IMR-90 (cell line): ENCODE measurements at regions not wholly inside any gene's neighbourhood (a gene's known extent, or its start where the extent isn't known, plus 50 kb on each side); places are given as distances from the start of the nearest gene placed in this dataset.

ENCODE experiments used
- ATAC-seq: fragments of 200-7000 bp; cut with Tn5 transposase; 2 replicates; pipeline ENCODE4 v1.9.1; 2020; ENCODE audit warnings: low read depth, mild to moderate bottlenecking, moderate library complexity
- BruUV-seq: library from RNA; stranded (reverse); fragments of 400-500 nt; replicated peaks from 2 replicates; lab custom pipeline; 2021; lab: Mats Ljungman, UMichigan
- CTCF ChIA-PET: fragments of 300-600 bp; formaldehyde crosslinking; extraction: SDS; loops from one replicate; lab custom pipeline; 2021; ENCODE audit warnings: antibody characterized with exemption; lab: Yijun Ruan, JAX
- POLR2A ChIA-PET: fragments of 300-600 bp; sonication (Branson Sonifier 250); formaldehyde crosslinking; loops from one replicate; lab custom pipeline; 2022; ENCODE audit warnings: antibody characterized with exemption; ENCODE audit not compliant: unreplicated experiment; lab: Charles Lee
- DNase-seq: peaks from one replicate; pipeline ENCODE4 v3.0.0; 2013
- H2AFZ ChIP-seq: replicated peaks from 2 replicates; pipeline ENCODE3; 2013; ENCODE audit warnings: low read length, mild to moderate bottlenecking; ENCODE audit not compliant: poor library complexity
- H2AK5ac ChIP-seq: 2 replicates; pipeline ENCODE4 v1.6.1; 2013; ENCODE audit warnings: low read depth, low read length, inconsistent platforms
- H2AK9ac ChIP-seq: replicated peaks from 2 replicates; pipeline ENCODE3; 2013; ENCODE audit warnings: mild to moderate bottlenecking, low read depth, low read length, moderate library complexity; ENCODE audit not compliant: poor library complexity
- H2BK120ac ChIP-seq: 2 replicates; pipeline ENCODE4 v1.6.1; 2013; ENCODE audit warnings: low read depth, low read length, inconsistent platforms
- H2BK15ac ChIP-seq: 3 replicates; pipeline ENCODE4 v1.6.1; 2013; ENCODE audit warnings: low read depth, low read length, inconsistent platforms
- H2BK20ac ChIP-seq: 2 replicates; pipeline ENCODE4 v1.6.1; 2013; ENCODE audit warnings: low read depth, mild to moderate bottlenecking, inconsistent platforms, low read length, moderate library complexity
- H2BK5ac ChIP-seq: 2 replicates; pipeline ENCODE4 v1.6.1; 2013; ENCODE audit warnings: mild to moderate bottlenecking, low read depth, low read length, inconsistent platforms; ENCODE audit not compliant: poor library complexity, severe bottlenecking
- H3K14ac ChIP-seq: replicated peaks from 2 replicates; pipeline ENCODE4 v1.6.1; 2013; ENCODE audit warnings: low read depth, low read length, inconsistent platforms
- H3K18ac ChIP-seq: 2 replicates; pipeline ENCODE4 v1.6.1; 2013; ENCODE audit warnings: low read depth, low read length, control low read depth
- H3K23ac ChIP-seq: 2 replicates; pipeline ENCODE4 v1.6.1; 2013; ENCODE audit warnings: low read depth, low read length, inconsistent platforms
- H3K27ac ChIP-seq: 2 replicates; pipeline ENCODE4 v1.5.1; 2013; ENCODE audit warnings: mild to moderate bottlenecking, control low read depth, low read length; ENCODE audit not compliant: insufficient read depth
- H3K27me3 ChIP-seq: 2 replicates; pipeline ENCODE4 v1.6.1; 2013; ENCODE audit warnings: low read length; ENCODE audit not compliant: control insufficient read depth, insufficient read depth
- H3K36me3 ChIP-seq: 2 replicates; pipeline ENCODE4 v1.6.1; 2013; ENCODE audit warnings: low read length, mixed read lengths; ENCODE audit not compliant: control insufficient read depth, insufficient read depth
- H3K4ac ChIP-seq: 2 replicates; pipeline ENCODE4 v1.6.1; 2013; ENCODE audit warnings: low read depth, low read length, inconsistent platforms
- H3K4me1 ChIP-seq: 2 replicates; pipeline ENCODE4 v1.6.1; 2013; ENCODE audit warnings: low read length, mixed read lengths; ENCODE audit not compliant: control insufficient read depth, insufficient read depth
- H3K4me2 ChIP-seq: 2 replicates; pipeline ENCODE4 v1.6.1; 2013; ENCODE audit warnings: low read depth, mild to moderate bottlenecking, control low read depth, low read length, moderate library complexity
- H3K4me3 ChIP-seq: 2 replicates; pipeline ENCODE4 v1.5.1; 2013; ENCODE audit warnings: low read depth, mild to moderate bottlenecking, control low read depth, low read length, moderate library complexity; ENCODE audit not compliant: insufficient read depth
- H3K56ac ChIP-seq: 2 replicates; pipeline ENCODE4 v1.6.1; 2013; ENCODE audit warnings: low read length, inconsistent platforms; ENCODE audit not compliant: insufficient read depth; ENCODE audit errors: extremely low read depth
- H3K79me1 ChIP-seq, 2 experiments: 2 replicates each; pipeline ENCODE4 v1.6.1; 2013; ENCODE audit warnings: low read length in 2 of 2, inconsistent platforms in 1 of 2, low read depth in 1 of 2
- H3K9ac ChIP-seq: 2 replicates; pipeline ENCODE4 v1.6.1; 2013; ENCODE audit warnings: low read depth, low read length, control low read depth
- H3K9me1 ChIP-seq: 2 replicates; pipeline ENCODE4 v1.6.1; 2013; ENCODE audit warnings: low read length, inconsistent platforms; ENCODE audit not compliant: insufficient read depth
- H3K9me3 ChIP-seq: 2 replicates; pipeline ENCODE4 v1.6.1; 2013; ENCODE audit warnings: low read length; ENCODE audit not compliant: control insufficient read depth, insufficient read depth
- H4K20me1 ChIP-seq: 2 replicates; pipeline ENCODE4 v1.6.1; 2013; ENCODE audit warnings: low read length, inconsistent platforms; ENCODE audit not compliant: insufficient read depth
- H4K5ac ChIP-seq: 2 replicates; pipeline ENCODE4 v1.6.1; 2013; ENCODE audit warnings: mild to moderate bottlenecking, low read depth, low read length, control low read depth
- H4K8ac ChIP-seq, 2 experiments: 2 replicates each; pipeline ENCODE4 v1.6.1; 2013; ENCODE audit warnings: low read depth in 2 of 2, low read length in 2 of 2, control low read depth in 1 of 2, inconsistent platforms in 1 of 2
- H4K91ac ChIP-seq: 2 replicates; pipeline ENCODE4 v1.6.1; 2013; ENCODE audit warnings: low read depth, low read length, inconsistent platforms; ENCODE audit not compliant: insufficient read depth
- CHD1 ChIP-seq: IDR thresholded peaks from 2 replicates; pipeline ENCODE4 v1.6.1; 2012; ENCODE audit warnings: low read depth, low read length, improper control_type of control experiment
- CTCF ChIP-seq: conservative IDR thresholded peaks from 2 replicates; pipeline ENCODE4 v1.5.1; 2012; ENCODE audit warnings: mild to moderate bottlenecking, low read depth, low read length, improper control_type of control experiment
- ELK1 ChIP-seq: fragments of 150-350 bp; IDR thresholded peaks from 2 replicates; pipeline ENCODE4 v1.6.1; 2016; ENCODE audit warnings: low read depth, mild to moderate bottlenecking, low read length, moderate library complexity, borderline replicate concordance
- FOS ChIP-seq: fragments of 150-350 bp; IDR thresholded peaks from 2 replicates; pipeline ENCODE4 v1.6.1; 2016; ENCODE audit warnings: low read depth, low read length
- MAZ ChIP-seq: IDR thresholded peaks from 2 replicates; pipeline ENCODE4 v1.6.1; 2012; ENCODE audit warnings: low read depth, mild to moderate bottlenecking, low read length, improper control_type of control experiment, moderate library complexity, borderline replicate concordance
- MXI1 ChIP-seq: IDR thresholded peaks from 2 replicates; pipeline ENCODE4 v1.6.1; 2012; ENCODE audit warnings: low read depth, mild to moderate bottlenecking, low read length, moderate library complexity, borderline replicate concordance
- POLR2A ChIP-seq: IDR thresholded peaks from 2 replicates; pipeline ENCODE4 v1.6.1; 2012; ENCODE audit warnings: mild to moderate bottlenecking, low read depth, low read length
- RAD21 ChIP-seq: IDR thresholded peaks from 2 replicates; pipeline ENCODE4 v1.6.1; 2012; ENCODE audit warnings: low read length, improper control_type of control experiment
- RCOR1 ChIP-seq: IDR thresholded peaks from 2 replicates; pipeline ENCODE4 v1.6.1; 2012; ENCODE audit warnings: mild to moderate bottlenecking, low read length, improper control_type of control experiment; ENCODE audit not compliant: insufficient replicate concordance
- RFX5 ChIP-seq: IDR thresholded peaks from 2 replicates; pipeline ENCODE4 v1.8.0; 2012; ENCODE audit warnings: low read depth, mild to moderate bottlenecking, low read length, moderate library complexity
- SMC3 ChIP-seq: fragments of 150-350 bp; IDR thresholded peaks from 2 replicates; pipeline ENCODE4 v1.6.1; 2016; ENCODE audit warnings: low read depth, mild to moderate bottlenecking, antibody characterized with exemption, low read length, moderate library complexity
- USF2 ChIP-seq: fragments of 150-350 bp; IDR thresholded peaks from 2 replicates; pipeline ENCODE4 v1.6.1; 2017; ENCODE audit warnings: mild to moderate bottlenecking, antibody characterized with exemption, low read length, low read depth
- WGBS, 2 experiments: methylation state at CpG; one replicate each; pipeline versions ENCODE4 v1.1.5 to v1.1.7; 2013; ENCODE audit warnings: missing lambda C conversion rate in 2 of 2; ENCODE audit not compliant: insufficient read length in 1 of 2; ENCODE audit errors: extremely low coverage in 2 of 2; 5-methylcytosine and 5-hydroxymethylcytosine counted together
- dilution Hi-C: fragments of 300-500 bp; cut with HindIII; formaldehyde crosslinking; loops from one replicate; pipeline ENCODE4 v1.14.3; 2018; ENCODE audit warnings: low sequenced_read_pairs; ENCODE audit not compliant: unreplicated experiment
- in situ Hi-C: fragments of 300-500 bp; cut with MboI; formaldehyde crosslinking; loops from 3 replicates; pipeline ENCODE4 v1.14.3; 2019; ENCODE audit warnings: low sequenced_read_pairs, inconsistent platforms, mixed read lengths
- intact Hi-C: fragments of 100-400 bp; cut with micrococcal nuclease; formaldehyde crosslinking; loops from 2 replicates; pipeline ENCODE4 v1.10.0; 2022

GRCh38 chr12:43107026-43107775, 444.8 kb downstream of the ADAMTS20 start:
- Histone ChIP-seq H3K18ac (no peak overlapping the region), H2BK120ac (no peak overlapping the region), H3K27ac (no peak overlapping the region), H2BK20ac (no peak overlapping the region), H3K4ac (no peak overlapping the region), H4K5ac (no peak overlapping the region), H3K56ac (no peak overlapping the region), H3K27me3 (no peaks in the 10 kb centered on the region), H3K36me3 (no peaks in the 10 kb centered on the region), H2AK5ac (no peak overlapping the region), H3K9me1 (no peaks in the 10 kb centered on the region; the same call in 1 of the 2 replicates), H4K91ac (no peak overlapping the region), H2AK9ac (no peak overlapping the region), H2AFZ (no peak overlapping the region), H3K4me1 (peaks cover 2% of the 10 kb centered on the region; the same call in 1 of the 2 replicates), H3K9ac (no peak overlapping the region), H2BK5ac (no peak overlapping the region), H3K23ac (no peak overlapping the region), H3K4me2 (no peak overlapping the region), H3K9me3 (no peaks in the 10 kb centered on the region), H3K79me1 (no peaks in the 10 kb centered on the region), H3K14ac (no peak overlapping the region), H4K20me1 (no peaks in the 10 kb centered on the region), H2BK15ac (no peak overlapping the region), H4K8ac (no peak overlapping the region), H3K4me3 (no peak overlapping the region)
- intact Hi-C loops, result no loop called here
- ChIA-PET CTCF (no interaction called here), POLR2A (no interaction called here)
- dilution Hi-C loops, result no loop called here
- in situ Hi-C loops, result no loop called here
- no peak for ATAC-seq
- DNase-seq, result no peak
- BruUV-seq, result no TSS peak
- no peak for TF ChIP-seq POLR2A
- TF ChIP-seq CTCF, result no peak
- no peak for TF ChIP-seq MXI1
- TF ChIP-seq ELK1, result no peak
- no peak for TF ChIP-seq CHD1
- TF ChIP-seq FOS, result no peak
- no peak for TF ChIP-seq MAZ
- TF ChIP-seq RAD21, result no peak
- TF ChIP-seq RFX5, result no peak
- TF ChIP-seq SMC3, result no peak
- TF ChIP-seq USF2, result no peak
- no peak for TF ChIP-seq RCOR1
- WGBS, 2 experiments, result no CpG with 5 or more reads among the region's 2 CpGs
